HFFc6 (cell line): ENCODE measurements at regions not wholly inside any gene's neighbourhood (a gene's known extent, or its start where the extent isn't known, plus 50 kb on each side); places are given as distances from the start of the nearest gene placed in this dataset.

Experiments used
- DNase-seq: peaks from one replicate; pipeline ENCODE4 v3.0.0-alpha.2; 2018
- H3K27ac Mint-ChIP-seq: 2 replicates; pipeline ENCODE4 v1.8.0; 2020; ENCODE audit warnings: mild to moderate bottlenecking, mixed read lengths
- H3K27me3 Mint-ChIP-seq: 2 replicates; pipeline ENCODE4 v1.8.0; 2021; ENCODE audit warnings: mild to moderate bottlenecking, moderate library complexity, mixed read lengths; ENCODE audit not compliant: insufficient read depth
- H3K36me3 Mint-ChIP-seq: 2 replicates; pipeline ENCODE4 v1.8.0; 2021; ENCODE audit warnings: low read depth, mixed read lengths
- H3K4me1 Mint-ChIP-seq: 2 replicates; pipeline ENCODE4 v1.8.0; 2020; ENCODE audit warnings: low read depth, mixed read lengths
- H3K4me3 Mint-ChIP-seq: 2 replicates; pipeline ENCODE4 v1.8.0; 2020; ENCODE audit warnings: mild to moderate bottlenecking, moderate library complexity, mixed read lengths
- H3K9me3 Mint-ChIP-seq: 2 replicates; pipeline ENCODE4 v1.8.0; 2020; ENCODE audit warnings: mild to moderate bottlenecking, mixed read lengths
- CTCF ChIP-seq: fragments of 200-600 bp; sonication (generic); IDR thresholded peaks from 2 replicates; pipeline ENCODE4 v1.5.0; 2021; ENCODE audit warnings: antibody characterized with exemption, mild to moderate bottlenecking

- H3K27ac Mint-ChIP-seq: no peak overlapping the region
- H3K4me1 Mint-ChIP-seq: no peaks in the 10 kb centered on the region
- peaks cover 45% of the 10 kb centered on the region for H3K9me3 Mint-ChIP-seq
- no peak overlapping the region for H3K4me3 Mint-ChIP-seq
- no peak for TF ChIP-seq CTCF
- H3K27me3 Mint-ChIP-seq: no peaks in the 10 kb centered on the region; the same call in 1 of the 2 replicates
- DNase-seq: no peak
- H3K36me3 Mint-ChIP-seq: peaks cover 3% of the 10 kb centered on the region
These were observed 312.1 kb upstream of the TUSC1 start for GRCh38 chr9:25990376-25990775.

- Mint-ChIP-seq H3K27me3 (no peaks in the 10 kb centered on the region; the same call in 1 of the 2 replicates), H3K4me1 (no peaks in the 10 kb centered on the region; the same call in 1 of the 2 replicates), H3K4me3 (no peak overlapping the region), H3K9me3 (no peaks in the 10 kb centered on the region; the same call in 1 of the 2 replicates), H3K27ac (no peak overlapping the region), H3K36me3 (no peaks in the 10 kb centered on the region; the same call in 1 of the 2 replicates)
- TF ChIP-seq CTCF: no peak
- no peak for DNase-seq
These were observed 297.4 kb upstream of the TUSC1 start for GRCh38 chr9:25975667-25976066.

- Mint-ChIP-seq H3K4me3 (no peak overlapping the region), H3K4me1 (no peaks in the 10 kb centered on the region; the same call in 1 of the 2 replicates), H3K9me3 (peaks cover 23% of the 10 kb centered on the region), H3K27ac (peak overlapping the region; percentile 59; the same call in 1 of the 2 replicates), H3K27me3 (no peaks in the 10 kb centered on the region), H3K36me3 (no peaks in the 10 kb centered on the region)
- peak; percentile 82 for TF ChIP-seq CTCF
- peak; percentile 84 for DNase-seq
These were observed 286.0 kb upstream of the TUSC1 start for GRCh38 chr9:25964239-25964638.

GRCh38 chr9:25960178-25960577 is 281.9 kb upstream of the TUSC1 start:
- no peak overlapping the region for H3K27ac Mint-ChIP-seq
- no peak for TF ChIP-seq CTCF
- DNase-seq: no peak
- no peaks in the 10 kb centered on the region for H3K36me3 Mint-ChIP-seq
- no peaks in the 10 kb centered on the region for H3K27me3 Mint-ChIP-seq
- peaks cover 23% of the 10 kb centered on the region for H3K9me3 Mint-ChIP-seq
- H3K4me1 Mint-ChIP-seq: no peaks in the 10 kb centered on the region; the same call in 1 of the 2 replicates
- no peak overlapping the region for H3K4me3 Mint-ChIP-seq

GRCh38 chr9:25954209-25954608 is 276.0 kb upstream of the TUSC1 start:
- TF ChIP-seq CTCF: no peak
- no peak overlapping the region for H3K4me3 Mint-ChIP-seq
- H3K27ac Mint-ChIP-seq: no peak overlapping the region
- no peak for DNase-seq
- H3K27me3 Mint-ChIP-seq: no peaks in the 10 kb centered on the region
- no peaks in the 10 kb centered on the region; the same call in 1 of the 2 replicates for H3K9me3 Mint-ChIP-seq
- no peaks in the 10 kb centered on the region for H3K36me3 Mint-ChIP-seq
- H3K4me1 Mint-ChIP-seq: no peaks in the 10 kb centered on the region; the same call in 1 of the 2 replicates

GRCh38 chr9:25948182-25948581 is 269.9 kb upstream of the TUSC1 start:
- no peaks in the 10 kb centered on the region; the same call in 1 of the 2 replicates for H3K9me3 Mint-ChIP-seq
- no peak overlapping the region for H3K27ac Mint-ChIP-seq
- TF ChIP-seq CTCF: no peak
- no peak for DNase-seq
- no peaks in the 10 kb centered on the region for H3K36me3 Mint-ChIP-seq
- H3K27me3 Mint-ChIP-seq: no peaks in the 10 kb centered on the region; the same call in 1 of the 2 replicates
- H3K4me1 Mint-ChIP-seq: no peaks in the 10 kb centered on the region
- no peak overlapping the region for H3K4me3 Mint-ChIP-seq
